Left lung (tissue), 4 donors: ENCODE measurements at regions not wholly inside any gene's neighbourhood (a gene's known extent, or its start where the extent isn't known, plus 50 kb on each side); places are given as distances from the start of the nearest gene placed in this dataset.

ENCODE experiments used
- ATAC-seq: fragments of 200-7000 bp; cut with Tn5 transposase; one replicate; pipeline ENCODE4 v1.9.1; 2020; ENCODE audit warnings: moderate library complexity
- DNase-seq, 4 donors: peaks; one replicate each; pipeline ENCODE4 v3.0.0-alpha.2; 2013 to 2020
- H3K27ac ChIP-seq, 2 donors: fragments of 200-600 bp; sonication (generic) in 1 of 2; one replicate each; pipeline versions ENCODE4 v1.5.0 to v1.8.0; 2020 to 2021
- H3K27me3 ChIP-seq, 2 donors: fragments of 200-600 bp; sonication (generic) in 1 of 2; one replicate each; pipeline versions ENCODE4 v1.5.0 to v1.8.0; 2020 to 2021
- H3K36me3 ChIP-seq, 2 donors: fragments of 200-600 bp; sonication (generic) in 1 of 2; one replicate each; pipeline versions ENCODE4 v1.5.0 to v1.8.0; 2020 to 2021
- H3K4me1 ChIP-seq, 2 donors: fragments of 200-600 bp; one replicate each; pipeline ENCODE4 v1.8.0; 2021
- H3K4me3 ChIP-seq, 2 donors: fragments of 200-600 bp; sonication (generic) in 1 of 2; one replicate each; pipeline versions ENCODE4 v1.5.0 to v1.8.0; 2020 to 2021; ENCODE audit warnings: mild to moderate bottlenecking in 1 of 2
- H3K9me3 ChIP-seq, 2 donors: fragments of 200-600 bp; sonication (generic) in 1 of 2; one replicate each; pipeline versions ENCODE4 v1.5.0 to v1.8.0; 2020 to 2021
- CTCF ChIP-seq, 2 donors: fragments of 200-600 bp; sonication (generic) in 1 of 2; IDR thresholded peaks; one replicate each; pipeline versions ENCODE4 v1.5.0 to v1.8.0; 2021; ENCODE audit warnings: antibody characterized with exemption in 2 of 2
- intact Hi-C, 2 donors: fragments of 100-400 bp; cut with DNase I; formaldehyde crosslinking; loops; one replicate each; pipeline versions ENCODE4 v1.11.2 to v1.14.2; 2022
- donor health status: DM: no; HTN: yes; CAD: no.
- donor health status: DM: no; HTN: no; CAD: no.

- no peak for TF ChIP-seq CTCF (IDR thresholded peaks at IDR 0.05)
- intact Hi-C loops: no loop called here
Measured at GRCh38 chrX:38935561-38935960, 134.3 kb downstream of the MID1IP1 start.

GRCh38 chrX:38937400-38937799 is 136.1 kb downstream of the MID1IP1 start:
- intact Hi-C loops: no loop called here

More at GRCh38 chrX:38935561-38935960, 134.3 kb downstream of the MID1IP1 start:
- Histone ChIP-seq H3K27ac (no peak overlapping the region), H3K9me3 (no peaks in the 10 kb centered on the region), H3K4me1 (no peaks in the 10 kb centered on the region), H3K36me3 (no peaks in the 10 kb centered on the region), H3K27me3 (no peaks in the 10 kb centered on the region), H3K4me3 (no peak overlapping the region)
- no peak for DNase-seq
- ATAC-seq: no peak

DNA sequence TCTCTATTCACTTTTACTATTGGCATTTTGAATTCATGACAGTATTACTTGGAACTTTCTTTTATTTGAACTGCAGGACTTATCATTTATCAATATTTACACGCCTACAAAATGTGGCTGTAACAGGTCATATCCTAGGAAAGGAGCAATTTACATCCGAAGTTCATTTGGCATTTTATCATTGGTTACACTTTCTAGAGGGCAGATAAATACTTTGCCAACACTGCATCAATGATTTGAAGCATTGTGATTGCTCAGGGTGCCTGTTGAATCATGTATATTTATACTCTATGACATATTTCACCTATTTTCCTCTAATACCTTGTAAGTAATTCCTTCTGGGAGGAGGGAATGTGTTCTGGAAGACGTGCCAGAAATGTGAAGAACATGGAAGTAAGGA is 136.7 kb downstream of the MID1IP1 start:
- Histone ChIP-seq H3K27me3 (no peaks in the 10 kb centered on the region), H3K4me3 (no peak overlapping the region), H3K36me3 (no peaks in the 10 kb centered on the region), H3K4me1 (no peaks in the 10 kb centered on the region), H3K27ac (no peak overlapping the region), H3K9me3 (no peaks in the 10 kb centered on the region)
- intact Hi-C loops: no loop called here
- ATAC-seq (no peak), DNase-seq (no peak)
- TF ChIP-seq CTCF (IDR thresholded peaks at IDR 0.05): no peak

More at GRCh38 chrX:38937400-38937799, 136.1 kb downstream of the MID1IP1 start:
- Histone ChIP-seq H3K9me3 (no peaks in the 10 kb centered on the region), H3K36me3 (no peaks in the 10 kb centered on the region), H3K4me1 (no peaks in the 10 kb centered on the region), H3K27me3 (no peaks in the 10 kb centered on the region), H3K4me3 (no peak overlapping the region), H3K27ac (no peak overlapping the region)
- DNase-seq (no peak), ATAC-seq (no peak)
- no peak for TF ChIP-seq CTCF (IDR thresholded peaks at IDR 0.05)

DNA sequence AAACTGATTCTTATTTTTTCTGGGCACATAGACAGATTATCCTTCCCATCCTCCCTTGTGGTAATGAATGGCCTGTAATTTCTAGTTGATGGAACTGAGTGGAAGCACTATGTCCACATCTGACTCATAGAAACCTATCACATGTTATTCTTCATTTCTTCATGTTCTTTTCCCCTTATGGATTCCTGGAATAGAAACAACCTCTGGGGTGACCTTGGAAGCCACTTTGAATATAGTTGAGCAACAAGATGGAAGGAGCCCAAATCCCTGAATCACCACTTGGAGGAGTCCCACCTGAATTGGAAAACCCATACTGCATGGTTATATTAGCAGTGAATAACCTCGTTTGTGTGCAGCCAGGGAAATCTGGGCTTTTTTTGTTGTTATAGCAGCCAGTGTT is 137.8 kb downstream of the MID1IP1 start:
- Histone ChIP-seq H3K27me3 (no peaks in the 10 kb centered on the region), H3K4me3 (no peak overlapping the region), H3K36me3 (no peaks in the 10 kb centered on the region), H3K4me1 (no peaks in the 10 kb centered on the region), H3K9me3 (no peaks in the 10 kb centered on the region), H3K27ac (no peak overlapping the region)
- intact Hi-C loops: no loop called here
- DNase-seq: no peak
- peak; percentile 36 for ATAC-seq
- no peak for TF ChIP-seq CTCF (IDR thresholded peaks at IDR 0.05)

- Histone ChIP-seq H3K4me1 (no peaks in the 10 kb centered on the region), H3K27ac (no peak overlapping the region), H3K36me3 (no peaks in the 10 kb centered on the region), H3K9me3 (no peaks in the 10 kb centered on the region), H3K27me3 (no peaks in the 10 kb centered on the region), H3K4me3 (no peak overlapping the region)
- TF ChIP-seq CTCF (IDR thresholded peaks at IDR 0.05): no peak
- DNase-seq: no peak
- intact Hi-C loops: no loop called here
- peak; percentile 34 for ATAC-seq
Measured at GRCh38 chrX:38940547-38940946, 139.3 kb downstream of the MID1IP1 start.
